GM18870 (cell line): ENCODE measurements at regions not wholly inside any gene's neighbourhood (a gene's known extent, or its start where the extent isn't known, plus 50 kb on each side); places are given as distances from the start of the nearest gene placed in this dataset.
"Not testable (repeated sequence)": the region's sequence is repeated elsewhere in the genome, so short reads cannot be mapped to it uniquely, and the experiment has no call there.

Experiments
- ATAC-seq: cut with Tn5 transposase; IDR thresholded peaks from one replicate; pipeline ENCODE4 v1.9.1; 2021; ENCODE audit warnings: moderate library complexity; ENCODE audit not compliant: unreplicated experiment

DNA sequence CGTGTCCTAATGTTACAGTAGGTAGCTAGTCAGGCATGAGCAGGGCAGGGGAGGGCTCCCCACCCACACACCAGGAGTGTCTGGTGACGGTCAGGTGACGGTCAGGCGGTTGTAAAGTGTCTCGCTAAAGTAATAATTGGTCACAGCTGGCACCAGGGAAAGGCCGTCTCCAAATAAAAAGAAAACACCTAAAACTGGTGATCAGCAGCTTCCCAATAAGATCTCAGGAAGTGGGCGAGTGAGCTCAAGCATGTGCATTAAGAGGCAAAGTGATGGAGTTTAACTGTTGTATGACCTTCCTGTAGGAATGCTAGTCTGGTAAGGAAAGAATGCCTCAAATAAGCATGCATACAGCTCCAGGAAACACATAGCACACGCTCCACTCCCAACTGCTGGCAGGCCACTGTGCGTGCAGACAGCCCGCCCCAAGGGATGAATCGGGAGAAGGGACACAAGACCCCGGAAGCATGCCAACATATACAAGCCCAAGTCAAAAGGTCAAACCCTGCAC lies 177.1 kb downstream of the RNF144A start:
- no peak for ATAC-seq

GRCh38 chr2:7096726-7097352 lies 179.6 kb downstream of the RNF144A start:
- no peak for ATAC-seq

GRCh38 chr2:7097353-7097895 lies 180.2 kb downstream of the RNF144A start:
- peak; percentile 80 for ATAC-seq

DNA sequence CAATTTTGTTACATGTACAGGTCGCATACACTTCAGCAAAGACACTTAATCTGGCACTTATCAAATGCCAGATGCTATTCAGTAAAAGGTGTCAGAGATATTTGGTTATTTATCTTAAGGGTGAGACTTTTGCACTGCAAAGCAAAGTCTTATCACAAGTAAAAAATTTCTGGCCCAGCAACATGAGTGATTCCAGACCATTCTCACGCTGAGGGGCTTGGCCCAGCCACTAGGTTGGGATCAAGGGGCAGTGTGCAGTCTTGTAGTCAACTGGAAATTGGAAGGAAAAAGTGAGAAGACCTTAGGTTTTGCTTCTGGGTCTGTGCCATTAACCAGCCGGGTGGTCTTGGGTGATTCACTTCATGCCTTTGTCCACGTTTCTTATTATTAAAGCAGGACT lies 181.6 kb downstream of the RNF144A start:
- ATAC-seq = no peak

GRCh38 chr2:7099687-7100086 lies 182.5 kb downstream of the RNF144A start:
- ATAC-seq = not testable (repeated sequence)

DNA sequence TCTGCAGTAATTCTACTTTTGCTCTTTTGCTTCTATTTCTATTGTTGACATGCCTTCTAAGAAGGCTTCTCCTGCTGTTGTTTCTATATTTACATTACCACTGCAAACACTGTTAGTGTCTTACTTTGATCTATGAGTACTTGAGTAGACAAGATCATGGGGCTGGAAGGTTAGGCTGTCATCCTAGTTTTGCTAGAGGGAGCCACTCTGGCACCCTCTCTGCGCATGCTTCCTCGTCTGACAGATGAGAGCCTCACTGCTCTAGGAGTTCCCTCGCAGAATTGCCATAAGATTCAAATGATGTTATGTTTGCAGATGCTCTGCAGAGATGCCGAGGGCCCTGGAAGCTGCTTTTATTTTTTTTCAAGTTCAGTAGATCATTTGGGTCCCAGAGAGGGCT lies 185.6 kb downstream of the RNF144A start:
- ATAC-seq = no peak

- no peak for ATAC-seq
Measured at GRCh38 chr2:7108792-7109532, 191.8 kb downstream of the RNF144A start.

- ATAC-seq = no peak
Measured at GRCh38 chr2:7109533-7109885, 192.3 kb downstream of the RNF144A start.

GRCh38 chr2:7111626-7112025 lies 194.4 kb downstream of the RNF144A start:
- no peak for ATAC-seq

DNA sequence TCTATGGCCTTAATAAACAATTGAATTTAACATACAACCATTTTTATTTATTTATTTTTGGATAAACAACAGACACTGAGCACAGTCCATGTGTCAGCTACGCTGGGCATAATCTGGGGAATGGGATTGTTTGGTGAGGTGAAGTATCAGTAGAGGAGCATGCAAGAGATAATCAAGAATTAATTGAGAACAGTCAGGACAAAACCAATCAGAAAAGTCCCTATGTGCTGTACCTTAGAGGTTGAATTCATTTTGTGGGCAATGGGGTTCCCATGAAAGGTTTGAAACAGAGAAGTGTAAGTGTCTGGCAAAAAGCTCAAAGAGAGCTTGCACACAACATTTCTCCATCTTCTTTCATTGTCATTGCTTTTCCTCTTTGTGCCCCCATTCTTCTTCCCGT lies 198.2 kb downstream of the RNF144A start:
- ATAC-seq = no peak

GRCh38 chr2:7115906-7116305 lies 198.7 kb downstream of the RNF144A start:
- no peak for ATAC-seq

GRCh38 chr2:7116511-7116910 lies 199.3 kb downstream of the RNF144A start:
- ATAC-seq = no peak

DNA sequence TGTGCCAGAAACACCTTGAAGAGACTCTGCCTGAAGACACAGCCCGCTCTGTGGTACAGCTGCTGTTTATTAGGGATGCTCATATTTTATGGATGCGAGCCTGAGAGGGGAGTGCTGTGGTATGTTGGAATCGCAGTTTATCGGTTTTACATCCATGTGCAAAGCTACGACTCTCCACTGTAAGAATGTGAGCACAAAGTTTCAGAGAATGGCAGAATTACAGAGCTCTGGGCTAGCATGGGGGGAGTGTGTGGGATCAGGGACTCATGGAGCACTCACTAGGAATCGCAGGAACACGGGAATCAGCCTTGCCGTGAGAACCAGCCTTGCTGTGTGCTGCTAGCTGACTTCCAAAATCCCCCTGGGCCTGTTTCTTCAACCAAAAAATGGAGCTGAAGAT lies 199.9 kb downstream of the RNF144A start:
- no peak for ATAC-seq

- ATAC-seq = no peak
Measured at GRCh38 chr2:7118606-7119131, 201.5 kb downstream of the RNF144A start.

GRCh38 chr2:7119132-7119835 lies 202.1 kb downstream of the RNF144A start:
- ATAC-seq = no peak

GRCh38 chr2:7121851-7122250 lies 204.6 kb downstream of the RNF144A start:
- ATAC-seq = no peak

- no peak for ATAC-seq
Measured at GRCh38 chr2:7127156-7127555, 209.9 kb downstream of the RNF144A start.

DNA sequence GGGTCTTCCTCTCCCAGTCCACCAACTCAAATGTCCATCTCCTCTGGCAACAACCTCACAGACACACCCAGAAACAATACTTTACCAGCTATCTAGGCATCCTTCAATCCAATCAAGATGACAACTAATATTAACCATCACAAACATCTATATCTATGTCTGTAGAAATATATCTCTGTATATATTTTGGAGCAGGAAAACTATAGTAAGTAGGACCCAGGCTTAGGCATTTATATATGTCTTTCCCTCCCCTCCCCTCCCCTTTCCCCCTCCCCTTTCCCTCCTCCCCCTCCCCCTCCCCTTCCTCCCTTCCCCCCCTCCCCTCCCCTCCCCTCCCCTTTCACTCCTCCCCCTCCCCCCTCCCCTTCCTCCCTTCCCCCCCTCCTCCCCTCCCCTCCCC lies 210.5 kb downstream of the RNF144A start:
- ATAC-seq = no peak

DNA sequence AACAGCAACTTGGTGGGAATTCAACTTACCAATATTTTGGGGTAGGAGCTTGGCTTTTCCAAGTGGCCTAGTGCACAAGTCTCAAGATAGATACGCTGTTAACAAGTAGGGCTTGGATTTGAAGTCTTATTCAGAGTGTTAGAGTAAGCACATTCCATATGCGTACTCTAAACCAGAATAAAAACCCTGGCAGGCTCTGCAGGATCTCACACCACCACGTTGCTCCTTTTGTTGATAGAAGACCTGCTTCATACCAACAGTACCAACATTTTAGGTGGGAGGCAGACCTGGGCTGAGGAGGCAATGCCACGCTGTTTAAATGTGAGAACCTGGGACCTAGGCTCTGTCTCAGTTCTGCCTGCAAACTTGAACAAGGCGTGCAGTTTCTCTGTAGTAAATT lies 214.0 kb downstream of the RNF144A start:
- no peak for ATAC-seq

GRCh38 chr2:7132753-7133152 lies 215.5 kb downstream of the RNF144A start:
- no peak for ATAC-seq

GRCh38 chr2:7133521-7133920 lies 216.3 kb downstream of the RNF144A start:
- no peak for ATAC-seq
